Esophagus muscularis mucosa (tissue), 3 donors: ENCODE measurements at regions not wholly inside any gene's neighbourhood (a gene's known extent, or its start where the extent isn't known, plus 50 kb on each side); places are given as distances from the start of the nearest gene placed in this dataset.

Experiments
- CTCF ChIP-seq, 3 experiments: fragments of 200-600 bp in 2 of 3; fragments of 450-650 bp in 1 of 3; sonication (generic) in 2 of 3; IDR thresholded peaks; one replicate each; pipeline ENCODE4 v1.5.1; 2017 to 2019; ENCODE audit warnings: antibody characterized with exemption in 3 of 3, mild to moderate bottlenecking in 2 of 3, moderate library complexity in 1 of 3
- POLR2A ChIP-seq: fragments of 450-650 bp; IDR thresholded peaks from one replicate; pipeline ENCODE4 v1.6.1; 2017; ENCODE audit warnings: antibody characterized with exemption, moderate library complexity, mild to moderate bottlenecking, low read depth
- POLR2AphosphoS5 ChIP-seq, 2 donors: sonication (generic); formaldehyde crosslinking; IDR thresholded peaks; one replicate each; pipeline ENCODE4 v1.6.1; 2017; ENCODE audit warnings: antibody characterized with exemption in 2 of 2

- TF ChIP-seq CTCF (IDR thresholded peaks at IDR 0.05) (no peak), POLR2A (no peak), POLR2AphosphoS5 (IDR thresholded peaks at IDR 0.05) (no peak)
Observed at GRCh38 chr3:22982981-22983587, 220.0 kb upstream of the UBE2E2 start.
